LNCAP (cell line): ENCODE measurements at regions not wholly inside any gene's neighbourhood (a gene's known extent, or its start where the extent isn't known, plus 50 kb on each side); places are given as distances from the start of the nearest gene placed in this dataset.

ENCODE experiments used
- TF ChIP-seq, protein P1 (sequence below): fragments of 450-650 bp; IDR thresholded peaks from 2 replicates; pipeline ENCODE4 v1.5.1; 2017; ENCODE audit warnings: mild to moderate bottlenecking

DNA sequence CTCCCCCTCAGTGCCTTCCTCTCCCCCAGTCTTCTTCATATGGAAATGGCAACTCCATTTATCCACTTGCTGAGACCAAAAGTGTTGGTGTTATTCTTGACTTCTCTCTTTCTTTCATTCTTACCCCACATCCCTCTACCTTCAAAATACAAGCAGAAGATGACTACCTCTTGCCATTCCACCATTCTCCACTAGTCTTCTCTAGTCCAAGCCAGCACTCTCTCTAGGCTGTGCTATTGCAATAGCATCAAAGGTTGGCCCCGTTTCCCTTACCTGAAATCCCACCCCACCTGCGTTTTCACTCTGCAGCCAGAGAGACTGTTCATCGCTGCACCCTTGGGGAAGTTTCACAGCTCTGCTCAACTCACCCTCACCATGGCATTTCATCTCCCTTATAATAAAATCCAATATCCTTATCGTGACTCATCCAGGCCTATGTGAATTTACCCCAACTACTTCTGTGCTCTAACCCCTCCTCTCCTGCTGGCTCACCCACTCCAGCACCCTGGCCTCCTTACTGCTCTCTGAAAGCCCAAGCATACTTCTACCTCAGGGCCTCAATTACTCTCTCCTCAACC lies 109.1 kb downstream of the LSM5 start:
- TF ChIP-seq, protein P1, sequence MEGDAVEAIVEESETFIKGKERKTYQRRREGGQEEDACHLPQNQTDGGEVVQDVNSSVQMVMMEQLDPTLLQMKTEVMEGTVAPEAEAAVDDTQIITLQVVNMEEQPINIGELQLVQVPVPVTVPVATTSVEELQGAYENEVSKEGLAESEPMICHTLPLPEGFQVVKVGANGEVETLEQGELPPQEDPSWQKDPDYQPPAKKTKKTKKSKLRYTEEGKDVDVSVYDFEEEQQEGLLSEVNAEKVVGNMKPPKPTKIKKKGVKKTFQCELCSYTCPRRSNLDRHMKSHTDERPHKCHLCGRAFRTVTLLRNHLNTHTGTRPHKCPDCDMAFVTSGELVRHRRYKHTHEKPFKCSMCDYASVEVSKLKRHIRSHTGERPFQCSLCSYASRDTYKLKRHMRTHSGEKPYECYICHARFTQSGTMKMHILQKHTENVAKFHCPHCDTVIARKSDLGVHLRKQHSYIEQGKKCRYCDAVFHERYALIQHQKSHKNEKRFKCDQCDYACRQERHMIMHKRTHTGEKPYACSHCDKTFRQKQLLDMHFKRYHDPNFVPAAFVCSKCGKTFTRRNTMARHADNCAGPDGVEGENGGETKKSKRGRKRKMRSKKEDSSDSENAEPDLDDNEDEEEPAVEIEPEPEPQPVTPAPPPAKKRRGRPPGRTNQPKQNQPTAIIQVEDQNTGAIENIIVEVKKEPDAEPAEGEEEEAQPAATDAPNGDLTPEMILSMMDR = no peak

DNA sequence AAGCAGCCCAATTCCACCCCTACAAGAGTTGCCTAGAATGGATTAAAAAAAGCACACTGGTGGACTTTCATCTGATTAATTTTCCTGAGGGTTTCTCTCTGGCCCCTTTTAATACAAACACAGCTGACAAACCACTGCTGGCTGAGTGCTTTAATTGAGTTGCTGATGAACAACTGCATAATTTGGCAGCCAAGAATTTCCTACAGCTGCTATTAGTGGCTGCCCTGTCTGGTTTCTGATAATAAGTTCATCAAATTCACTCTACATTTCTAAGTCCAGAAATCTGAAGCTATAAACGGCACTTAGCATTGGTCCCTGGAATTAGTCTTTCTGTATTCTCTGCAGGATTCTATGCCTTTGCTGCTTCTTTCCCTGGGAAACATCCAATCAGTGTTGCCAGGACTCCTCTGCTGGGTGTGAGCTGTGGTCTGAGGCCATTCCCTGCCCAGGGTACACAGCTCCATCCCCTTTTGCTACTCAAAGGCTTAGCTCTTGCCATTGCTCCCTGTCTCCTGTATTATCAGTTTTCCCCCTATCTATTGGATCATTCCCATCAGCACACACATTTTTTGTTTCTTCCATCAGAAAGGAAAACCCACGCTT lies 110.6 kb downstream of the LSM5 start:
- TF ChIP-seq, protein P1 = no peak

DNA sequence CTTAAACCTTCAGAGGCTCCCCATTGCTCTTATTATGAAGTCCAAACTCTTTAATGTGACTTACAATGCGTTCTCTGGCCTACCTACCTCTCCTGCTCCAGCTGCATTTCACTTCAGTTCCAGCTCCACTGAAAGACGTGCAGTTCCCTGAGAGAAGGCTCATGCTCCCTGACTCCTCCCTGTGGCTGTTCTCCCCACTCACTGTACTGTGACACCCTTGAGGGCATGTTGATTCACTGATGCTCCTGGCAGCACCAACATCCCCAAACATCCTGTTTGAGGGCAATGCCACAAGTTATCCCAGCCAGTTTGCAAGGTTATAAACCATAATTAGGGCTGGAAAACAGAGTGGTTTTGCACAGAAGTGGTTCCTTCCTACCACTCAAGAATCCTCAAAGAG lies 111.2 kb downstream of the LSM5 start:
- TF ChIP-seq, protein P1 = no peak

DNA sequence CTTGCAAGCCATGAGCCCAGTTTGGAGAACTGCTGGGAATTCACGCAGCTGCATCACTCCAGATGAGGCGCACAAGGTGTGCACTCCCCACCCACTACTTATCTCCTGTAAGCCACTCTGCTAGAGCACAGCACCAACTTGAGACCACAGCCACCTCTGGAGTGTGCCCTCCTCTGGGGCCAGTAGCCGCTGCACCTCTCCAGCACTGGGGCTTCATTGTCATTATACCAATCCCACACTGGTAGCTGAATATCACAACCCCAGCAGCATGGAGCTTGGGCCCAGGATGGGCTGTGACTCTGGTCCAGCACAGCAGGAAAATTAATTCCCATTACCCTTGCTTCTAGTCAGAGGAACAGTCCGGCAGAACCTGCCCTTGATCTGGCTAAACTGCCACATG lies 125.6 kb downstream of the LSM5 start:
- TF ChIP-seq, protein P1 = no peak

DNA sequence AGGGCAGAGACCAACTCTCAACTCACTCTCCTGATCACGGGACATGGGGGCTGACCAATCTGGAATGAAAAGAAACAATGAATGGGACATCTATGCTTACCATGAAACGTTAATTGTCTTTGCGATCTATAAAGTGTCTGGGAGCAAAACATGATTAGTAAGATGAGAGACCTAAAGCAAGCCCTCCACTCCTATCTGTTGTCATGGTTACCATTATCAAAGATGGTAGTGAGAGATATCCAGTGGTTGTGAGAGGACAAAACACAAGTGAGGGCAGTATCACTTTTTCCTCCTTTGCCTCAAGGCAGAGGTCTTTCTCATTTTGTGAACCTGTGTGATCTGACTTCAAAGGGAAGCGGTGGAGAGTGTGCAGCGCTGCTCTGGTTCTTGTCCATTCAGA lies 130.1 kb downstream of the LSM5 start:
- TF ChIP-seq, protein P1 = no peak

DNA sequence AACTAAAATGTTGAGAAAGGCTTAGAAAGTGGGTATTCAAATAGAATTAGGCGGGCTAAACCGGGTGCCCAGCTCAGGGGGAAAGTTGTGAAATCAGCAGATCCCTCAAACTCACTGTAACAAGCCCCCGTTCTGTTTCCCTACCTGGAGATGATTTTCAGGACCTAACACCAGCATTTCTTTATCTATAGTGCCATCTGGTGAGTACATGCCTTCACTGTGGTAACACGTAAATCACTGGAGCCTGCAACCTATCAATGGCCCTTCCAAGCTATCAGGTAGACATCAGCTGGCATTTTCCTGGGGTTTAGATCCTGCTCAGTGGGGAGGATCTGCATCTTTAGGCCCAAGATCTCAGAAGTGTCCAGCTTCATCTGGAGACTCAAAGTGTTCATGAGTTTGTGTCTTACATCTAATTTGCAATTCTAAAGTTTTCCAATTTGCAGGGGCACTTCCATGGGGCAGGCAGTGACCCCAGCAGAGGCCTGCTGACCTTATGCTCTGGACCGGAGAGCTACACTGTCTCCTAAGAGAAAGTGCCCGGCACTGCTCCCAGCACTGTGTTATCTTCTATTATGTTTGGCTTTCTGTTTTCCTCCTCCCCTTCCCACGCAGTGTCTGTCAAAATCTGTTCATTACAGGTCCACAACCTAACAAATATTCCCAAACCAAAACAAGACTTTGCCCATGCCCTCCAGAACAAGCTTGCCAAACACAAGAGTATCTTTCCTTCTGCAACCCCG lies 132.5 kb downstream of the LSM5 start:
- TF ChIP-seq, protein P1 = no peak

DNA sequence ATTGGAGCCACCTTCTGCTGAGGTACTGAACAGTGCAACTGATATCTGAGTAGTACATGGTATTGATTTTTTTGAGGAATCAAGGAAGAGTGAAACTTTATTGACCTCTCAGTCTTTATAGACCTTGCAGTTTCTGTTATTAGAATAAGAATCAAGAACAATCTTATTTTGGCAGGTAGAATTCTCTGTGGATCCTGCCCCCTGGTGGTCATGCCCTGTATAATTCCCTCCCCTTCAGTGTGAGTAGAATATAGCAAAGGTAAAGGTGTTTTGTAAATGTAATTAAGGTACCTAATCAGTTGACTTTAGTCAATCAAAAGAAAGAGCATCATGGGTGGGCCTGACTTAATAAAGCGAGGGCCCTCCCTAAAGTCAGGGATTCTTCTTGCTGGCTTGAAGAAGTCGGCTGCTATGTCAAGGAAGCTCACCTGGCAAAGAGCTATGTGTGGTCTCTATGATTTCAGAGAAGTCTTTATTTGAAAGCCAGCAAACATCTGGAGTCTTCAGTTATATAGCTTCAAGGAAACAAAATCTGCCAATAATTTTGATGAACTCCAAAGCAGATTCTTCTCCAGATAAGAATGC lies 142.8 kb downstream of the LSM5 start:
- TF ChIP-seq, protein P1 = peak; percentile 42
